HEK293T (cell line): ENCODE measurements at regions not wholly inside any gene's neighbourhood (a gene's known extent, or its start where the extent isn't known, plus 50 kb on each side); places are given as distances from the start of the nearest gene placed in this dataset.

Source experiments
- BHLHE40 ChIP-seq: fragments of 450-650 bp; IDR thresholded peaks from 2 replicates; pipeline ENCODE4 v1.6.1; 2016; ENCODE audit warnings: mild to moderate bottlenecking, moderate library complexity, borderline replicate concordance
- CTBP1 ChIP-seq: fragments of 450-650 bp; IDR thresholded peaks from 2 replicates; pipeline ENCODE4 v1.6.1; 2016; ENCODE audit warnings: borderline replicate concordance
- FOXA1 ChIP-seq: fragments of 450-650 bp; IDR thresholded peaks from 2 replicates; pipeline ENCODE4 v1.6.1; 2016; ENCODE audit warnings: mild to moderate bottlenecking
- FOXK2 ChIP-seq: fragments of 450-650 bp; IDR thresholded peaks from 2 replicates; pipeline ENCODE4 v1.6.1; 2016; ENCODE audit warnings: mild to moderate bottlenecking
- FOXM1 ChIP-seq: fragments of 450-650 bp; IDR thresholded peaks from 2 replicates; pipeline ENCODE4 v1.6.1; 2017; ENCODE audit warnings: mild to moderate bottlenecking, borderline replicate concordance
- L3MBTL2 ChIP-seq: fragments of 450-650 bp; conservative IDR thresholded peaks from 2 replicates; pipeline ENCODE4 v1.6.1; 2016; ENCODE audit warnings: mild to moderate bottlenecking
- LEF1 ChIP-seq: fragments of 450-650 bp; IDR thresholded peaks from 2 replicates; pipeline ENCODE4 v1.6.1; 2017; ENCODE audit warnings: mild to moderate bottlenecking, borderline replicate concordance
- NFRKB ChIP-seq: fragments of 450-650 bp; IDR thresholded peaks from 2 replicates; pipeline ENCODE4 v1.6.1; 2016; ENCODE audit warnings: mild to moderate bottlenecking, moderate library complexity
- SP1 ChIP-seq: fragments of 450-650 bp; IDR thresholded peaks from 2 replicates; pipeline ENCODE4 v1.6.1; 2017
- SUZ12 ChIP-seq: fragments of 450-650 bp; IDR thresholded peaks from 2 replicates; pipeline ENCODE4 v1.6.1; 2016; ENCODE audit warnings: mild to moderate bottlenecking
- TARDBP ChIP-seq: fragments of 450-650 bp; IDR thresholded peaks from 2 replicates; pipeline ENCODE4 v1.6.1; 2016
- ZNF384 ChIP-seq: fragments of 450-650 bp; IDR thresholded peaks from 2 replicates; pipeline ENCODE4 v1.6.1; 2016
- TF ChIP-seq, protein P1 (sequence below): fragments of 450-650 bp; IDR thresholded peaks from 2 replicates; pipeline ENCODE4 v1.6.1; 2016

DNA sequence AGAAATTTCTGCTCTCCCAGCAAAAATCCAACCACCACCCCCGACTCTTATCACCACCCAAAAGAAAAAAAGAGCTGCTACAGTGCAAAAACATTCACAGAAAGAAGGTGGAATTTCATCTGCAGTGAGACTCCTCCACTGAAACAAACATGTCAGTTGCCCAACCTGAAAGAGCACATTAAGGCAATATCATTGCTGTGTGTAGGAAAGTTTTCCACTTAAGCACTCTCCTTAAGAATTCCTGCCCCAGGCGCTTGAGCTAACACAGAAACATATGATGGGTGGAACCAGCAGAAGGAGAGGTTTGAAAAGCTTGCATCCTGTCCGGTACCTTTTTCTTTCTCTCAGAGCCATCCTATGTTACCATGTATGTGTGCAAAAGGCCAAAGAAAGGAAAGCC lies 200.8 kb upstream of the GADL1 start:
- TF ChIP-seq TARDBP (no peak), NFRKB (no peak), FOXA1 (no peak), SP1 (no peak), BHLHE40 (no peak), SUZ12 (no peak), FOXM1 (no peak), FOXK2 (no peak), LEF1 (no peak), L3MBTL2 (no peak), ZNF384 (no peak), CTBP1 (no peak)
- TF ChIP-seq, protein P1, sequence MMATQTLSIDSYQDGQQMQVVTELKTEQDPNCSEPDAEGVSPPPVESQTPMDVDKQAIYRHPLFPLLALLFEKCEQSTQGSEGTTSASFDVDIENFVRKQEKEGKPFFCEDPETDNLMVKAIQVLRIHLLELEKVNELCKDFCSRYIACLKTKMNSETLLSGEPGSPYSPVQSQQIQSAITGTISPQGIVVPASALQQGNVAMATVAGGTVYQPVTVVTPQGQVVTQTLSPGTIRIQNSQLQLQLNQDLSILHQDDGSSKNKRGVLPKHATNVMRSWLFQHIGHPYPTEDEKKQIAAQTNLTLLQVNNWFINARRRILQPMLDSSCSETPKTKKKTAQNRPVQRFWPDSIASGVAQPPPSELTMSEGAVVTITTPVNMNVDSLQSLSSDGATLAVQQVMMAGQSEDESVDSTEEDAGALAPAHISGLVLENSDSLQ, result no peak
